ENCODE measurements at regions not wholly inside any gene's neighbourhood (a gene's known extent, or its start where the extent isn't known, plus 50 kb on each side); places are given as distances from the start of the nearest gene placed in this dataset.

DNA sequence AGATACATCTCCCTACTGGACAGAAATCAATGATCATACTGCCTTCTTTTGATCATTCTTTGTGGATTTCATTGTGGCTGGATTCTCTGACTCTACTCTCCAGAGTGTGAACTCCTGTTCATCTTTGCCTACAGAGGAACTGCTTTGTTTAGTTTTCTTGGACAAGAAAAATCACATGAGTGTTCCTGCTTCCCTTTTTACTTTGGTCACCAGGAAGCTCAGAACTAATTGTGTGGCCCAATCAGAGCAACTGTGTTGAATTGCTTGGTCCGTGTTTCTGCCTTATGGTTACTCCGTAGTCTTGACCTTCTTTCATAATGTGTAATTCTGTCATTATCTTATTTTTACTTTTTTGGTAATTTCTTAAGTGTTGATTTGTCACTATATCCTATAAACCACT lies 97.0 kb downstream of the MAF start:
- WGBS (ENCODE audit: low lambda C conversion rate, missing lambda C conversion rate): 87% methylated on average over 2 of the region's 2 CpGs
- Histone ChIP-seq H4K20me1 (ENCODE audit: insufficient read depth, poor library complexity, severe bottlenecking) (no peaks in the 10 kb centered on the region), H3K4me2 (no peak overlapping the region)

DNA sequence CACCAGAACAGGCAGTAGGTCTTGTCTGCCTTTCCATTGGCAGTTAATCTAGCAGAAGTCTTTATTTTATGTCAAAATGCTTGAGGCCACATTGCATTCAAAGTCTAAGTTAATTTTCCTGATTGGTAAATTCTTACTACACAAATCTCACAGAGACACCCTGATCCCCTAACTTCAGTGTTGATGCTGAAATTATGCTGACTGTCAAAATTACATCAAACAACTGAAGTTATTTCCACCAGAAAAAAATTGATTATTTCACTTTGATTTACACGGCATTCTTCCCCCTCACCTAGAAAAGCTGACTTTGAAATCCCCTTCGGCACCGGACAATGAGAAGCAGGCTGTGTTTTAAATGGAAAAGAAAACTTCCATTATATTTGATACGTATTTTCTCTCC lies 99.1 kb downstream of the MAF start:
- Histone ChIP-seq H4K20me1 (ENCODE audit: insufficient read depth, poor library complexity, severe bottlenecking) (no peaks in the 10 kb centered on the region), H3K4me2 (no peak overlapping the region), H3K36me3 (replicated peaks; ENCODE audit: insufficient read depth, low read depth) (no peaks in the 10 kb centered on the region), H3K27me3 (no peaks in the 10 kb centered on the region), H2AFZ (no peak overlapping the region), H3K4me1 (ENCODE audit: insufficient read depth) (no peaks in the 10 kb centered on the region), H3K79me2 (no peaks in the 10 kb centered on the region), H3K9me2 (replicated peaks; ENCODE audit: insufficient read depth) (no peaks in the 10 kb centered on the region), H3K9me3 (ENCODE audit: low read depth) (no peaks in the 10 kb centered on the region), H3K27ac (no peak overlapping the region), H3K4me3 (no peak overlapping the region)
- no peak for DNase-seq (ENCODE audit: low spot score)
- TF ChIP-seq EZH2 (IDR thresholded peaks at IDR 0.05; ENCODE audit: borderline replicate concordance) (no peak), EZH2phosphoT487 (IDR thresholded peaks at IDR 0.05; ENCODE audit: low read depth, severe bottlenecking, unreplicated experiment) (no peak), CTCF (IDR thresholded peaks at IDR 0.05; ENCODE audit: poor library complexity) (no peak)
- WGBS (ENCODE audit: low lambda C conversion rate, missing lambda C conversion rate): 92% methylated on average over 4 of the region's 4 CpGs

More for the DNA sequence above, 97.0 kb downstream of the MAF start:
- TF ChIP-seq EZH2 (IDR thresholded peaks at IDR 0.05; ENCODE audit: borderline replicate concordance) (no peak), CTCF (IDR thresholded peaks at IDR 0.05; ENCODE audit: poor library complexity) (no peak), EZH2phosphoT487 (IDR thresholded peaks at IDR 0.05; ENCODE audit: low read depth, severe bottlenecking, unreplicated experiment) (no peak)
- H3K27me3 ChIP-seq: no peaks in the 10 kb centered on the region
- no peaks in the 10 kb centered on the region for H3K9me2 ChIP-seq (replicated peaks; ENCODE audit: insufficient read depth)
- H3K27ac ChIP-seq: no peak overlapping the region
- H3K4me3 ChIP-seq: no peak overlapping the region
- no peaks in the 10 kb centered on the region for H3K9me3 ChIP-seq (ENCODE audit: low read depth)
- H3K79me2 ChIP-seq: no peaks in the 10 kb centered on the region
- H3K4me1 ChIP-seq (ENCODE audit: insufficient read depth): no peaks in the 10 kb centered on the region
- no peak overlapping the region for H2AFZ ChIP-seq
- no peak for DNase-seq (ENCODE audit: low spot score)
- no peaks in the 10 kb centered on the region for H3K36me3 ChIP-seq (replicated peaks; ENCODE audit: insufficient read depth, low read depth)

DNA sequence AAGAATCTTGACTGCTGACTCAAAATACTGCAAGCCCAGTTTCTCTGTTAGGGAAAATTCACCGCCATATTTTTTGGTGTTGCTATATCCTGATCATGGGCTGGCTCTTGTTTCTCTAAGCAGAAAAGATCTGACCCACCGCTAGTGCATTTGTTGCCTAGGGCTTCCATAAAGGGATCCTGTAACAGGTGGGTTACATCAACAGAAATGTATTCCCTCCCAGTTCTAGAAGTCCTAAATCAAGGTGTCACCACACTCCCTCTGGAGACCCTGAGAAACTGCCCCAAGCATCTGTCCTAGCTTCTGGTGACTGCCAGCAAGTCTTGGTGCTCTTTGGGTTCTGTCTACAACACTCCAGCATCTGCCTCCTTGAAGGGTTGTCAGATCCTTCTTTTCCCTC lies 99.7 kb downstream of the MAF start:
- 94% methylated on average over 2 of the region's 2 CpGs for WGBS (ENCODE audit: low lambda C conversion rate, missing lambda C conversion rate)
- Histone ChIP-seq H4K20me1 (ENCODE audit: insufficient read depth, poor library complexity, severe bottlenecking) (no peaks in the 10 kb centered on the region), H3K4me3 (no peak overlapping the region), H3K79me2 (no peaks in the 10 kb centered on the region), H3K9me3 (ENCODE audit: low read depth) (no peaks in the 10 kb centered on the region), H3K27me3 (no peaks in the 10 kb centered on the region), H3K4me2 (no peak overlapping the region), H3K36me3 (replicated peaks; ENCODE audit: insufficient read depth, low read depth) (no peaks in the 10 kb centered on the region), H3K4me1 (ENCODE audit: insufficient read depth) (no peaks in the 10 kb centered on the region), H2AFZ (no peak overlapping the region), H3K27ac (no peak overlapping the region), H3K9me2 (replicated peaks; ENCODE audit: insufficient read depth) (no peaks in the 10 kb centered on the region)
- TF ChIP-seq EZH2phosphoT487 (IDR thresholded peaks at IDR 0.05; ENCODE audit: low read depth, severe bottlenecking, unreplicated experiment) (no peak), CTCF (IDR thresholded peaks at IDR 0.05; ENCODE audit: poor library complexity) (no peak), EZH2 (IDR thresholded peaks at IDR 0.05; ENCODE audit: borderline replicate concordance) (no peak)
- DNase-seq (ENCODE audit: low spot score): no peak

DNA sequence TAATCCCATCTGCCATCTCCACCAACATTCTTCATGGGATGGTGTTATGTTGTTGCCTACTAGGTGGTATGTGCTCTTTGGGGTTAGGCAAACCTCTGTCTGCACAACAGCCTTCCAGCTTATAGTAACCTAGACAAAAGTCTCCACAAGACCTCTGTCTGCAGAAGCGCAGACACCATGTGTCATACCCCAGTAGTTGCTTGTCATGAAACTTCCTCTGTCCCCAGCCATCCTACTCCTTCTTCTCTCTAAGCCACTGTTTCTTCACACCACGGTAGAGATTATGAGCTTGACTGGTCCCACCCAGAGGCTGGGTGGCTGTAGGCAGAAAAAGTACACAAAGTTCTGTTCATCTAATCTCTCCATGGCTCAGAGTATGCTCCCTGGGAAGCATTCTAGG lies 100.3 kb downstream of the MAF start:
- no peak overlapping the region for H2AFZ ChIP-seq
- H3K79me2 ChIP-seq: no peaks in the 10 kb centered on the region
- no peaks in the 10 kb centered on the region for H3K4me1 ChIP-seq (ENCODE audit: insufficient read depth)
- TF ChIP-seq EZH2 (IDR thresholded peaks at IDR 0.05; ENCODE audit: borderline replicate concordance) (no peak), EZH2phosphoT487 (IDR thresholded peaks at IDR 0.05; ENCODE audit: low read depth, severe bottlenecking, unreplicated experiment) (no peak), CTCF (IDR thresholded peaks at IDR 0.05; ENCODE audit: poor library complexity) (no peak)
- H3K27ac ChIP-seq: no peak overlapping the region
- no peak overlapping the region for H3K4me2 ChIP-seq
- no peaks in the 10 kb centered on the region for H3K9me3 ChIP-seq (ENCODE audit: low read depth)
- H3K9me2 ChIP-seq (replicated peaks; ENCODE audit: insufficient read depth): no peaks in the 10 kb centered on the region
- DNase-seq (ENCODE audit: low spot score): no peak
- no peaks in the 10 kb centered on the region for H3K27me3 ChIP-seq
- no peaks in the 10 kb centered on the region for H3K36me3 ChIP-seq (replicated peaks; ENCODE audit: insufficient read depth, low read depth)
- no peaks in the 10 kb centered on the region for H4K20me1 ChIP-seq (ENCODE audit: insufficient read depth, poor library complexity, severe bottlenecking)
- no peak overlapping the region for H3K4me3 ChIP-seq
- WGBS (ENCODE audit: low lambda C conversion rate, missing lambda C conversion rate): 78% methylated on average over 2 of the region's 2 CpGs
